ENCODE measurements at regions not wholly inside any gene's neighbourhood (a gene's known extent, or its start where the extent isn't known, plus 50 kb on each side); places are given as distances from the start of the nearest gene placed in this dataset.

DNA sequence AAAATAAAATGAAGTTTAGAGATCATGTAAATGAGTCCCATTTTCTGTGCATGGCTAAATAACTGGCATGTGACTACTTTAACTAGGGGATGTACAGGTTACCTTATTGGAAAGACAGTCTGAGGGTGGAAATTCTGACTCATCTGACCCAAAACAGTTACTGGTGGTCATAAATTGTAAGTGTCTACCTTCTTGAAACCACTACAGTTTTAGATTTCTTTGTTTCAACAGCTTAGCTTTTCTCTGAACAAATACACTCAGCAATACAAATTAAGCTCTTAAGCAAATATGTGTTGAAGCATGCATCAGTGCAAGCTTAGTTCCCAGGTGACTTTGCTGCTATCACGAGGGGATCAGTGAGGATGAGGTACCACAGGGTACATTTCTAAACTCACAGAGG, 60.7 kb upstream of the PGM2 start:
- ChIA-PET RAD21 (ENCODE audit: low non-redundant PET in 1 of 2, low total read pairs in 2 of 2, uncharacterized antibody in 2 of 2, unreplicated experiment in 2 of 2) (no interaction called here), POLR2A (no interaction called here), CTCF (no interaction called here)
- no TSS peak for BruUV-seq (replicated peaks)
- Histone ChIP-seq H2AFZ (ENCODE audit: low read depth, low read length, poor library complexity, severe bottlenecking) (no peak overlapping the region), H3K4me3 (replicated peaks in 1 of 2; ENCODE audit: low read depth in 1 of 2, low read length in 2 of 2) (no peak overlapping the region), H4K20me1 (ENCODE audit: insufficient read depth) (no peaks in the 10 kb centered on the region), H3K9me3 (ENCODE audit: control insufficient read depth in 1 of 2, insufficient read depth in 1 of 2, low read depth in 1 of 2, low read length in 2 of 2) (no peaks in the 10 kb centered on the region), H3K9me2 (ENCODE audit: insufficient read depth) (no peaks in the 10 kb centered on the region), H3K4me2 (ENCODE audit: low read length) (no peak overlapping the region), H3K79me2 (ENCODE audit: insufficient read depth, low read length) (no peaks in the 10 kb centered on the region), H3K27ac (ENCODE audit: low read depth, low read length) (no peak overlapping the region), H3K9ac (ENCODE audit: low read length) (no peak overlapping the region), H3K27me3 (ENCODE audit: insufficient read depth, low read length) (no peaks in the 10 kb centered on the region), H3K36me3 (ENCODE audit: control insufficient read depth in 1 of 2, insufficient read depth in 2 of 2, low read length in 2 of 2) (no peaks in the 10 kb centered on the region), H3K4me1 (ENCODE audit: control insufficient read depth in 1 of 2, insufficient read depth in 2 of 2, low read length in 2 of 2) (no peaks in the 10 kb centered on the region)
- no peak for ATAC-seq
- intact Hi-C loops (cut with micrococcal nuclease), result no loop called here
- TF ChIP-seq, protein P1, sequence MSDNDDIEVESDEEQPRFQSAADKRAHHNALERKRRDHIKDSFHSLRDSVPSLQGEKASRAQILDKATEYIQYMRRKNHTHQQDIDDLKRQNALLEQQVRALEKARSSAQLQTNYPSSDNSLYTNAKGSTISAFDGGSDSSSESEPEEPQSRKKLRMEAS (IDR thresholded peaks at IDR 0.05), result no peak
- TF ChIP-seq SIN3A (IDR thresholded peaks at IDR 0.05; ENCODE audit: low read depth) (no peak), SP1 (IDR thresholded peaks at IDR 0.05; ENCODE audit: low read depth) (no peak)
- no peak for DNase-seq (ENCODE audit: low read depth, low spot score)

DNA sequence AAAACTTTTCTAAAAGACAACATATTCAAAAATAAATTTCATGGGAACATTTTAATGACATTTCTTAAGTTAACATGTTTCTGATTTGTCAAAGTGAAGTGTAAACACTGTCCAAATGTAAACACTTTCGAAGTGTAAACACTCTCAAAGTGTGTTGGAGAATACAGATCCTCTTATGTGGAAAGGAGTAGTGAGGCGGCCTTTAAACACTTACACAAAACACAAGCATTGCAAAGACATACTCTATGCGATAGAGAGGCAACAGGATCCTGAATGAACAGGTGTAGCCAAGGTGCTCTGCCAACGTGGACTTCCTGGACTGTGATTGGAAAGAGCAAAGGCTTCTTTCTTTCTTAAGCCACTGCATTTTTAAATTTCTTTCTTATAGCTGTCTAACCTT, 62.7 kb upstream of the PGM2 start:
- H2AFZ ChIP-seq (ENCODE audit: low read depth, low read length, poor library complexity, severe bottlenecking), result no peak overlapping the region
- H3K4me1 ChIP-seq (ENCODE audit: control insufficient read depth in 1 of 2, insufficient read depth in 2 of 2, low read length in 2 of 2), result no peaks in the 10 kb centered on the region
- DNase-seq (ENCODE audit: low read depth, low spot score), result no peak
- H3K4me3 ChIP-seq (replicated peaks in 1 of 2; ENCODE audit: low read depth in 1 of 2, low read length in 2 of 2), result no peak overlapping the region
- intact Hi-C loops (cut with micrococcal nuclease), result no loop called here
- no peaks in the 10 kb centered on the region for H3K27me3 ChIP-seq (ENCODE audit: insufficient read depth, low read length)
- no peaks in the 10 kb centered on the region for H3K9me2 ChIP-seq (ENCODE audit: insufficient read depth)
- ChIA-PET CTCF (no interaction called here), POLR2A (no interaction called here), RAD21 (ENCODE audit: low non-redundant PET in 1 of 2, low total read pairs in 2 of 2, uncharacterized antibody in 2 of 2, unreplicated experiment in 2 of 2) (no interaction called here)
- no peaks in the 10 kb centered on the region for H3K9me3 ChIP-seq (ENCODE audit: control insufficient read depth in 1 of 2, insufficient read depth in 1 of 2, low read depth in 1 of 2, low read length in 2 of 2)
- no peak overlapping the region for H3K4me2 ChIP-seq (ENCODE audit: low read length)
- no peaks in the 10 kb centered on the region for H3K36me3 ChIP-seq (ENCODE audit: control insufficient read depth in 1 of 2, insufficient read depth in 2 of 2, low read length in 2 of 2)
- no peak overlapping the region for H3K9ac ChIP-seq (ENCODE audit: low read length)
- no TSS peak for BruUV-seq (replicated peaks)
- ATAC-seq, result no peak
- no peaks in the 10 kb centered on the region for H3K79me2 ChIP-seq (ENCODE audit: insufficient read depth, low read length)
- no peak overlapping the region for H3K27ac ChIP-seq (ENCODE audit: low read depth, low read length)
- H4K20me1 ChIP-seq (ENCODE audit: insufficient read depth), result no peaks in the 10 kb centered on the region
- TF ChIP-seq RAD21 (IDR thresholded peaks at IDR 0.05; ENCODE audit: low read depth) (no peak), SP1 (IDR thresholded peaks at IDR 0.05; ENCODE audit: low read depth) (no peak), EGR1 (IDR thresholded peaks at IDR 0.05; ENCODE audit: low read depth) (no peak), EZH2 (IDR thresholded peaks at IDR 0.05) (no peak), POLR2A (IDR thresholded peaks at IDR 0.05; ENCODE audit: borderline replicate concordance, extremely low read depth, insufficient read depth, insufficient read length) (no peak), SIN3A (IDR thresholded peaks at IDR 0.05; ENCODE audit: low read depth) (no peak), ZNF274 (IDR thresholded peaks at IDR 0.05; ENCODE audit: low read depth, low read length) (no peak), TCF7L2 (IDR thresholded peaks at IDR 0.05; ENCODE audit: borderline replicate concordance, extremely low read depth, insufficient read depth, insufficient read length) (no peak), ZFX (IDR thresholded peaks at IDR 0.05) (no peak), YY1 (IDR thresholded peaks at IDR 0.05; ENCODE audit: extremely low read depth, insufficient replicate concordance, low read depth, low read length) (no peak), POLR2AphosphoS5 (IDR thresholded peaks at IDR 0.05; ENCODE audit: low read depth, low read length) (no peak), CBX3 (IDR thresholded peaks at IDR 0.05; ENCODE audit: low read depth) (no peak)
- TF ChIP-seq, protein P2, sequence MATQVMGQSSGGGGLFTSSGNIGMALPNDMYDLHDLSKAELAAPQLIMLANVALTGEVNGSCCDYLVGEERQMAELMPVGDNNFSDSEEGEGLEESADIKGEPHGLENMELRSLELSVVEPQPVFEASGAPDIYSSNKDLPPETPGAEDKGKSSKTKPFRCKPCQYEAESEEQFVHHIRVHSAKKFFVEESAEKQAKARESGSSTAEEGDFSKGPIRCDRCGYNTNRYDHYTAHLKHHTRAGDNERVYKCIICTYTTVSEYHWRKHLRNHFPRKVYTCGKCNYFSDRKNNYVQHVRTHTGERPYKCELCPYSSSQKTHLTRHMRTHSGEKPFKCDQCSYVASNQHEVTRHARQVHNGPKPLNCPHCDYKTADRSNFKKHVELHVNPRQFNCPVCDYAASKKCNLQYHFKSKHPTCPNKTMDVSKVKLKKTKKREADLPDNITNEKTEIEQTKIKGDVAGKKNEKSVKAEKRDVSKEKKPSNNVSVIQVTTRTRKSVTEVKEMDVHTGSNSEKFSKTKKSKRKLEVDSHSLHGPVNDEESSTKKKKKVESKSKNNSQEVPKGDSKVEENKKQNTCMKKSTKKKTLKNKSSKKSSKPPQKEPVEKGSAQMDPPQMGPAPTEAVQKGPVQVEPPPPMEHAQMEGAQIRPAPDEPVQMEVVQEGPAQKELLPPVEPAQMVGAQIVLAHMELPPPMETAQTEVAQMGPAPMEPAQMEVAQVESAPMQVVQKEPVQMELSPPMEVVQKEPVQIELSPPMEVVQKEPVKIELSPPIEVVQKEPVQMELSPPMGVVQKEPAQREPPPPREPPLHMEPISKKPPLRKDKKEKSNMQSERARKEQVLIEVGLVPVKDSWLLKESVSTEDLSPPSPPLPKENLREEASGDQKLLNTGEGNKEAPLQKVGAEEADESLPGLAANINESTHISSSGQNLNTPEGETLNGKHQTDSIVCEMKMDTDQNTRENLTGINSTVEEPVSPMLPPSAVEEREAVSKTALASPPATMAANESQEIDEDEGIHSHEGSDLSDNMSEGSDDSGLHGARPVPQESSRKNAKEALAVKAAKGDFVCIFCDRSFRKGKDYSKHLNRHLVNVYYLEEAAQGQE (IDR thresholded peaks at IDR 0.05; ENCODE audit: low read depth), result no peak
- TF ChIP-seq, protein P1 (IDR thresholded peaks at IDR 0.05), result no peak
- TF ChIP-seq, protein P3, sequence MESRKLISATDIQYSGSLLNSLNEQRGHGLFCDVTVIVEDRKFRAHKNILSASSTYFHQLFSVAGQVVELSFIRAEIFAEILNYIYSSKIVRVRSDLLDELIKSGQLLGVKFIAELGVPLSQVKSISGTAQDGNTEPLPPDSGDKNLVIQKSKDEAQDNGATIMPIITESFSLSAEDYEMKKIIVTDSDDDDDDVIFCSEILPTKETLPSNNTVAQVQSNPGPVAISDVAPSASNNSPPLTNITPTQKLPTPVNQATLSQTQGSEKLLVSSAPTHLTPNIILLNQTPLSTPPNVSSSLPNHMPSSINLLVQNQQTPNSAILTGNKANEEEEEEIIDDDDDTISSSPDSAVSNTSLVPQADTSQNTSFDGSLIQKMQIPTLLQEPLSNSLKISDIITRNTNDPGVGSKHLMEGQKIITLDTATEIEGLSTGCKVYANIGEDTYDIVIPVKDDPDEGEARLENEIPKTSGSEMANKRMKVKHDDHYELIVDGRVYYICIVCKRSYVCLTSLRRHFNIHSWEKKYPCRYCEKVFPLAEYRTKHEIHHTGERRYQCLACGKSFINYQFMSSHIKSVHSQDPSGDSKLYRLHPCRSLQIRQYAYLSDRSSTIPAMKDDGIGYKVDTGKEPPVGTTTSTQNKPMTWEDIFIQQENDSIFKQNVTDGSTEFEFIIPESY (IDR thresholded peaks at IDR 0.05; ENCODE audit: extremely low read depth, insufficient replicate concordance, low read length), result no peak
- TF ChIP-seq, protein P4, sequence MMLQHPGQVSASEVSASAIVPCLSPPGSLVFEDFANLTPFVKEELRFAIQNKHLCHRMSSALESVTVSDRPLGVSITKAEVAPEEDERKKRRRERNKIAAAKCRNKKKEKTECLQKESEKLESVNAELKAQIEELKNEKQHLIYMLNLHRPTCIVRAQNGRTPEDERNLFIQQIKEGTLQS (IDR thresholded peaks at IDR 0.05), result no peak
